ENCODE measurements at regions not wholly inside any gene's neighbourhood (a gene's known extent, or its start where the extent isn't known, plus 50 kb on each side); places are given as distances from the start of the nearest gene placed in this dataset.

DNA sequence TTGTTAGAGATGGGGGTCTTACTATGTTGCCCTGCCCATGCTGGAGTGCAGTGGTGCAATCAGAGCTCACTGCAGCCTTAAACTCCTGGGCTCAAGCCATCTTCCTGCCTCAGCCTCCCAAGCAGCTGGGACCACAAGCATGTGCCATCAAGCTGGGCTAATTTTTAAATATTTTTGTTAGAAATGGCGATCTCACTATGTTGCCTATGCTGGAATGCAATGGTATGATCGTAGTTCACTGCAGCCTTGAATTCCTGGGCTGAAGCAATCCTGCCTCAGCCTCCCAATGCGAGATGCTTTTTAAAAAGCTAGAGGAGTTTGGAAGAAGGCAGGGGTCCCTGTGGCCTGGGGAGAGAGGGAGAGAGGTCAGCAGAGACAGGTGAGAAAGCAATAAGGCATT, 600.1 kb upstream of the AUTS2 start:
- ChIA-PET POLR2A (ENCODE audit: unreplicated experiment) (no interaction called here), CTCF (no interaction called here)
- Histone ChIP-seq H3K9me3 (ENCODE audit: control insufficient read depth, insufficient read depth, low read length) (peaks cover 33% of the 10 kb centered on the region), H2BK5ac (ENCODE audit: low read depth, low read length, poor library complexity, severe bottlenecking) (no peak overlapping the region), H3K4me3 (ENCODE audit: insufficient read depth, low read depth, low read length) (no peak overlapping the region), H2AK5ac (ENCODE audit: low read depth, low read length) (no peak overlapping the region), H4K20me1 (ENCODE audit: insufficient read depth, low read length) (no peaks in the 10 kb centered on the region), H3K4me2 (ENCODE audit: low read depth, low read length) (no peak overlapping the region), H3K79me1 (ENCODE audit: low read depth in 1 of 2, low read length in 2 of 2) (no peaks in the 10 kb centered on the region), H3K27ac (ENCODE audit: insufficient read depth, low read length) (no peak overlapping the region), H3K4me1 (ENCODE audit: control insufficient read depth, insufficient read depth, low read length) (no peaks in the 10 kb centered on the region), H2BK120ac (ENCODE audit: low read depth, low read length) (no peak overlapping the region), H4K5ac (ENCODE audit: low read depth, low read length) (no peak overlapping the region), H3K9me1 (ENCODE audit: insufficient read depth, low read length) (no peaks in the 10 kb centered on the region), H3K18ac (ENCODE audit: low read depth, low read length) (no peak overlapping the region), H2BK15ac (ENCODE audit: low read depth, low read length) (no peak overlapping the region), H3K23ac (ENCODE audit: low read depth, low read length) (no peak overlapping the region), H3K36me3 (ENCODE audit: control insufficient read depth, insufficient read depth, low read length) (no peaks in the 10 kb centered on the region), H2AFZ (replicated peaks; ENCODE audit: low read length, poor library complexity) (no peak overlapping the region), H3K4ac (ENCODE audit: low read depth, low read length) (no peak overlapping the region), H3K56ac (ENCODE audit: extremely low read depth, insufficient read depth, low read length) (no peak overlapping the region), H2BK20ac (ENCODE audit: low read depth, low read length) (no peak overlapping the region), H4K8ac (ENCODE audit: low read depth in 2 of 2, low read length in 2 of 2) (no peak overlapping the region), H3K9ac (ENCODE audit: low read depth, low read length) (no peak overlapping the region), H3K27me3 (ENCODE audit: control insufficient read depth, insufficient read depth, low read length) (no peaks in the 10 kb centered on the region), H4K91ac (ENCODE audit: insufficient read depth, low read depth, low read length) (no peak overlapping the region), H3K14ac (replicated peaks; ENCODE audit: low read depth, low read length) (no peak overlapping the region), H2AK9ac (replicated peaks; ENCODE audit: low read depth, low read length, poor library complexity) (no peak overlapping the region)
- intact Hi-C loops (cut with micrococcal nuclease), result no loop called here
- in situ Hi-C loops (cut with MboI; ENCODE audit: low sequenced_read_pairs), result no loop called here
- WGBS, 2 experiments (ENCODE audit: extremely low coverage in 2 of 2, insufficient read length in 1 of 2), result no CpG with 5 or more reads among the region's 3 CpGs
- TF ChIP-seq RCOR1 (IDR thresholded peaks at IDR 0.05; ENCODE audit: insufficient replicate concordance, low read length), result no peak
- TF ChIP-seq RAD21 (IDR thresholded peaks at IDR 0.05; ENCODE audit: low read length), result no peak
- TF ChIP-seq FOS (IDR thresholded peaks at IDR 0.05; ENCODE audit: low read depth, low read length), result no peak
- no peak for TF ChIP-seq BHLHE40 (IDR thresholded peaks at IDR 0.05; ENCODE audit: low read depth, low read length)
- no peak for TF ChIP-seq ELK1 (IDR thresholded peaks at IDR 0.05; ENCODE audit: borderline replicate concordance, low read depth, low read length)
- no peak for TF ChIP-seq USF2 (IDR thresholded peaks at IDR 0.05; ENCODE audit: low read depth, low read length)
- TF ChIP-seq, protein P1, sequence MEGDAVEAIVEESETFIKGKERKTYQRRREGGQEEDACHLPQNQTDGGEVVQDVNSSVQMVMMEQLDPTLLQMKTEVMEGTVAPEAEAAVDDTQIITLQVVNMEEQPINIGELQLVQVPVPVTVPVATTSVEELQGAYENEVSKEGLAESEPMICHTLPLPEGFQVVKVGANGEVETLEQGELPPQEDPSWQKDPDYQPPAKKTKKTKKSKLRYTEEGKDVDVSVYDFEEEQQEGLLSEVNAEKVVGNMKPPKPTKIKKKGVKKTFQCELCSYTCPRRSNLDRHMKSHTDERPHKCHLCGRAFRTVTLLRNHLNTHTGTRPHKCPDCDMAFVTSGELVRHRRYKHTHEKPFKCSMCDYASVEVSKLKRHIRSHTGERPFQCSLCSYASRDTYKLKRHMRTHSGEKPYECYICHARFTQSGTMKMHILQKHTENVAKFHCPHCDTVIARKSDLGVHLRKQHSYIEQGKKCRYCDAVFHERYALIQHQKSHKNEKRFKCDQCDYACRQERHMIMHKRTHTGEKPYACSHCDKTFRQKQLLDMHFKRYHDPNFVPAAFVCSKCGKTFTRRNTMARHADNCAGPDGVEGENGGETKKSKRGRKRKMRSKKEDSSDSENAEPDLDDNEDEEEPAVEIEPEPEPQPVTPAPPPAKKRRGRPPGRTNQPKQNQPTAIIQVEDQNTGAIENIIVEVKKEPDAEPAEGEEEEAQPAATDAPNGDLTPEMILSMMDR (conservative IDR thresholded peaks at IDR 0.05; ENCODE audit: low read depth, low read length), result no peak
- no peak for TF ChIP-seq NFE2L2 (IDR thresholded peaks at IDR 0.05; ENCODE audit: low read depth, low read length)
- TF ChIP-seq MXI1 (IDR thresholded peaks at IDR 0.05; ENCODE audit: borderline replicate concordance, low read depth, low read length), result no peak
- TF ChIP-seq POLR2A (IDR thresholded peaks at IDR 0.05; ENCODE audit: low read depth, low read length), result no peak
- TF ChIP-seq CEBPB (IDR thresholded peaks at IDR 0.05; ENCODE audit: low read depth, low read length), result no peak
- no peak for TF ChIP-seq CHD1 (IDR thresholded peaks at IDR 0.05; ENCODE audit: low read depth, low read length)
- no peak for TF ChIP-seq MAFK (IDR thresholded peaks at IDR 0.05; ENCODE audit: low read depth, low read length)
- no peak for TF ChIP-seq SMC3 (IDR thresholded peaks at IDR 0.05; ENCODE audit: low read depth, low read length)
- no peak for TF ChIP-seq MAZ (IDR thresholded peaks at IDR 0.05; ENCODE audit: borderline replicate concordance, low read depth, low read length)
- TF ChIP-seq RFX5 (IDR thresholded peaks at IDR 0.05; ENCODE audit: low read depth, low read length), result no peak
- ATAC-seq (ENCODE audit: low read depth), result no peak
- no TSS peak for BruUV-seq (replicated peaks)
- dilution Hi-C loops (cut with HindIII; ENCODE audit: low sequenced_read_pairs, unreplicated experiment), result no loop called here
- DNase-seq, result no peak

Data from IMR-90 (cell line).